ENCODE measurements at regions not wholly inside any gene's neighbourhood (a gene's known extent, or its start where the extent isn't known, plus 50 kb on each side); places are given as distances from the start of the nearest gene placed in this dataset.
A peak's percentile ranks its signal among the peaks of the same experiment; 100 is the strongest.

DNA sequence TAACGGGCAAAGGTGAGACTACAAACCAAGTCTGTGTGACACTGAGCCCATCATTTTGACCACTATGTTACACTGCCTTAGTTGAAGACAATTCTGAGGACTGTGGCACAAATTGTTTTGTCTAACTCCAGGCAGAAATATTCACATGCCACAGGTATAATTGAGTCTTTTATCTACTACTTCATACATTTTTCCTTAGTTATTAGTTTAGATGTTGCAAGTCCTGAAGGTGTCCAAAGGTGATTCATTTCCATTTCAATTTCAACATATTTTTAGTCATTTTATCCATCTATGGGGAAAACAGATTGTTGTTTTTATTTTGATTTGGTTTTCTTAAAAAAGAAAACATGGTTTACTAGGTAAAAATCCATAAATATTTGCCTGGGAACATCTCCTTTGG, 341.7 kb upstream of the SMIM31 start:
- H3F3A ChIP-seq (ENCODE audit: insufficient read depth, low read length, poor library complexity, severe bottlenecking), result peaks cover 5% of the 10 kb centered on the region
- TF ChIP-seq MXI1 (conservative IDR thresholded peaks at IDR 0.05; ENCODE audit: poor library complexity, severe bottlenecking) (no peak), TAF1 (IDR thresholded peaks at IDR 0.05; ENCODE audit: low read depth) (no peak), EP300 (conservative IDR thresholded peaks at IDR 0.05; ENCODE audit: poor library complexity, severe bottlenecking) (no peak), RAD21 (conservative IDR thresholded peaks at IDR 0.05) (no peak), EZH2 (IDR thresholded peaks at IDR 0.05; ENCODE audit: borderline replicate concordance, insufficient read depth, low read length, poor library complexity, severe bottlenecking) (no peak), SMC3 (conservative IDR thresholded peaks at IDR 0.05; ENCODE audit: poor library complexity) (no peak), POLR2AphosphoS5 (IDR thresholded peaks at IDR 0.05) (no peak)
- TF ChIP-seq, protein P1, sequence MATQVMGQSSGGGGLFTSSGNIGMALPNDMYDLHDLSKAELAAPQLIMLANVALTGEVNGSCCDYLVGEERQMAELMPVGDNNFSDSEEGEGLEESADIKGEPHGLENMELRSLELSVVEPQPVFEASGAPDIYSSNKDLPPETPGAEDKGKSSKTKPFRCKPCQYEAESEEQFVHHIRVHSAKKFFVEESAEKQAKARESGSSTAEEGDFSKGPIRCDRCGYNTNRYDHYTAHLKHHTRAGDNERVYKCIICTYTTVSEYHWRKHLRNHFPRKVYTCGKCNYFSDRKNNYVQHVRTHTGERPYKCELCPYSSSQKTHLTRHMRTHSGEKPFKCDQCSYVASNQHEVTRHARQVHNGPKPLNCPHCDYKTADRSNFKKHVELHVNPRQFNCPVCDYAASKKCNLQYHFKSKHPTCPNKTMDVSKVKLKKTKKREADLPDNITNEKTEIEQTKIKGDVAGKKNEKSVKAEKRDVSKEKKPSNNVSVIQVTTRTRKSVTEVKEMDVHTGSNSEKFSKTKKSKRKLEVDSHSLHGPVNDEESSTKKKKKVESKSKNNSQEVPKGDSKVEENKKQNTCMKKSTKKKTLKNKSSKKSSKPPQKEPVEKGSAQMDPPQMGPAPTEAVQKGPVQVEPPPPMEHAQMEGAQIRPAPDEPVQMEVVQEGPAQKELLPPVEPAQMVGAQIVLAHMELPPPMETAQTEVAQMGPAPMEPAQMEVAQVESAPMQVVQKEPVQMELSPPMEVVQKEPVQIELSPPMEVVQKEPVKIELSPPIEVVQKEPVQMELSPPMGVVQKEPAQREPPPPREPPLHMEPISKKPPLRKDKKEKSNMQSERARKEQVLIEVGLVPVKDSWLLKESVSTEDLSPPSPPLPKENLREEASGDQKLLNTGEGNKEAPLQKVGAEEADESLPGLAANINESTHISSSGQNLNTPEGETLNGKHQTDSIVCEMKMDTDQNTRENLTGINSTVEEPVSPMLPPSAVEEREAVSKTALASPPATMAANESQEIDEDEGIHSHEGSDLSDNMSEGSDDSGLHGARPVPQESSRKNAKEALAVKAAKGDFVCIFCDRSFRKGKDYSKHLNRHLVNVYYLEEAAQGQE (IDR thresholded peaks at IDR 0.05; ENCODE audit: borderline replicate concordance), result no peak
- TF ChIP-seq, protein P2, sequence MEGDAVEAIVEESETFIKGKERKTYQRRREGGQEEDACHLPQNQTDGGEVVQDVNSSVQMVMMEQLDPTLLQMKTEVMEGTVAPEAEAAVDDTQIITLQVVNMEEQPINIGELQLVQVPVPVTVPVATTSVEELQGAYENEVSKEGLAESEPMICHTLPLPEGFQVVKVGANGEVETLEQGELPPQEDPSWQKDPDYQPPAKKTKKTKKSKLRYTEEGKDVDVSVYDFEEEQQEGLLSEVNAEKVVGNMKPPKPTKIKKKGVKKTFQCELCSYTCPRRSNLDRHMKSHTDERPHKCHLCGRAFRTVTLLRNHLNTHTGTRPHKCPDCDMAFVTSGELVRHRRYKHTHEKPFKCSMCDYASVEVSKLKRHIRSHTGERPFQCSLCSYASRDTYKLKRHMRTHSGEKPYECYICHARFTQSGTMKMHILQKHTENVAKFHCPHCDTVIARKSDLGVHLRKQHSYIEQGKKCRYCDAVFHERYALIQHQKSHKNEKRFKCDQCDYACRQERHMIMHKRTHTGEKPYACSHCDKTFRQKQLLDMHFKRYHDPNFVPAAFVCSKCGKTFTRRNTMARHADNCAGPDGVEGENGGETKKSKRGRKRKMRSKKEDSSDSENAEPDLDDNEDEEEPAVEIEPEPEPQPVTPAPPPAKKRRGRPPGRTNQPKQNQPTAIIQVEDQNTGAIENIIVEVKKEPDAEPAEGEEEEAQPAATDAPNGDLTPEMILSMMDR (IDR thresholded peaks at IDR 0.05; ENCODE audit: poor library complexity, severe bottlenecking), result no peak
- no peaks in the 10 kb centered on the region for H4K20me1 ChIP-seq (ENCODE audit: insufficient read depth)
- H3K36me3 ChIP-seq (ENCODE audit: insufficient read depth, low read length), result no peaks in the 10 kb centered on the region
- no peak overlapping the region for H2AFZ ChIP-seq (ENCODE audit: low read depth, low read length)
- no peaks in the 10 kb centered on the region for H3K9me2 ChIP-seq (ENCODE audit: insufficient read depth, low read length)
- H3K79me2 ChIP-seq (replicated peaks; ENCODE audit: insufficient read depth, low read length), result no peaks in the 10 kb centered on the region
- H3K27ac ChIP-seq (ENCODE audit: low read length), result no peak overlapping the region
- H3K9me3 ChIP-seq (ENCODE audit: low read length), result no peaks in the 10 kb centered on the region
- H3K4me2 ChIP-seq (ENCODE audit: low read length), result no peak overlapping the region
- H3K4me3 ChIP-seq (ENCODE audit: low read length), result no peak overlapping the region
- no peaks in the 10 kb centered on the region for H3K27me3 ChIP-seq (ENCODE audit: insufficient read depth, low read depth, low read length)
- H3K9ac ChIP-seq (ENCODE audit: low read length), result no peak overlapping the region

DNA sequence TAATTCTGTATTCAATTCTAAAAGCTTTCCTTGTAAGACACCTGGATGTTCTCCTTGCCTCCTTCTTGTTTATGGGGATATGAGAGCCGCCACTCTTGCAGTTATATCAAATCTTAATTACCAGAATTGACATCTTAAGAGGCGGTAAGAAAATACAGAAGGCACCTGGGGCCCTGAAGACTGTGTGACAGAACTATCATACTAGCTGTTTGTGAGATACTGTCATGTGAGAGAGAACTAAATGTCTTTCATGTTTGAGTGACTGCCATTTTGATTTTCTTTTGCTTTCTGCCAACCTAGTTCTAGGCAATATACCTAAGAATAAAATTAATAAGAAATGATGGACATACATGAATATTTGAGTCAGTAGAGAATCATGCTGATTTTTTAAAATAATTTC, 340.2 kb upstream of the SMIM31 start:
- H3F3A ChIP-seq (ENCODE audit: insufficient read depth, low read length, poor library complexity, severe bottlenecking), result peaks cover 5% of the 10 kb centered on the region
- no peak overlapping the region for H2AFZ ChIP-seq (ENCODE audit: low read depth, low read length)
- H3K36me3 ChIP-seq (ENCODE audit: insufficient read depth, low read length), result no peaks in the 10 kb centered on the region
- no peaks in the 10 kb centered on the region for H3K27me3 ChIP-seq (ENCODE audit: insufficient read depth, low read depth, low read length)
- no peaks in the 10 kb centered on the region for H4K20me1 ChIP-seq (ENCODE audit: insufficient read depth)
- no peak overlapping the region for H3K4me2 ChIP-seq (ENCODE audit: low read length)
- peak overlapping the region; percentile 2 for H3K27ac ChIP-seq (ENCODE audit: low read length)
- H3K9ac ChIP-seq (ENCODE audit: low read length), result no peak overlapping the region
- TF ChIP-seq POLR2AphosphoS5 (IDR thresholded peaks at IDR 0.05), result peak; percentile 70
- TF ChIP-seq EP300 (conservative IDR thresholded peaks at IDR 0.05; ENCODE audit: poor library complexity, severe bottlenecking), result peak; percentile 95
- TF ChIP-seq, protein P1 (IDR thresholded peaks at IDR 0.05; ENCODE audit: borderline replicate concordance), result peak; percentile 48
- TF ChIP-seq, protein P2 (IDR thresholded peaks at IDR 0.05; ENCODE audit: poor library complexity, severe bottlenecking), result no peak
- TF ChIP-seq TAF1 (IDR thresholded peaks at IDR 0.05; ENCODE audit: low read depth), result no peak
- H3K9me2 ChIP-seq (ENCODE audit: insufficient read depth, low read length), result no peaks in the 10 kb centered on the region
- H3K79me2 ChIP-seq (replicated peaks; ENCODE audit: insufficient read depth, low read length), result no peaks in the 10 kb centered on the region
- peaks cover 7% of the 10 kb centered on the region for H3K9me3 ChIP-seq (ENCODE audit: low read length)
- no peak overlapping the region for H3K4me3 ChIP-seq (ENCODE audit: low read length)
